SU-DHL-6 (cell line): ENCODE measurements at regions not wholly inside any gene's neighbourhood (a gene's known extent, or its start where the extent isn't known, plus 50 kb on each side); places are given as distances from the start of the nearest gene placed in this dataset.

Experiments
- EZH2phosphoT487 ChIP-seq: fragments of 200-600 bp; sonication (generic), shearing (Covaris generic); conservative IDR thresholded peaks from 2 replicates; pipeline ENCODE4 v1.6.1; 2018; ENCODE audit warnings: mild to moderate bottlenecking, antibody characterized with exemption, low read length, moderate library complexity, mixed read lengths
- TF ChIP-seq, protein P1 (sequence below): fragments of 200-600 bp; sonication (generic); IDR thresholded peaks from one replicate; pipeline ENCODE4 v1.5.1; 2017; ENCODE audit warnings: antibody characterized with exemption, mild to moderate bottlenecking, low read length, moderate library complexity; ENCODE audit not compliant: insufficient read depth, poor library complexity, severe bottlenecking

DNA sequence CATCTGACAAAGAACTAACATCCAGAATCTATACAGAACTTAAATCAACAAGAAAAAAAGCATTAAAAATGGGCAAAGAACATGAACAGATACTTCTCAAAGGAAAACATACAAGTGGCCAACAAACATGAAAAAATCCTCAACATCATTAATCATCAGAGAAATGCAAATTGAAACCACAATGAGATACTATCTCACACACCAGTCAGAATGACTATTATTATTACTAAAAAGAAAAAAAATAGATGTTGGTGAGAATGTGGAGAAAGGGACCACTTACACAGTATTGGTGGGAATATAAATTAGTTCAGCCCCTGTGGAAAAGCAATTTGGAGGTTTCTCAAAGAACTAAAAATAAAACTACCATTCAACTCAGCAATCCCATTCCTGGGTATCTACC is 89.1 kb upstream of the ADO start:
- TF ChIP-seq, protein P1, sequence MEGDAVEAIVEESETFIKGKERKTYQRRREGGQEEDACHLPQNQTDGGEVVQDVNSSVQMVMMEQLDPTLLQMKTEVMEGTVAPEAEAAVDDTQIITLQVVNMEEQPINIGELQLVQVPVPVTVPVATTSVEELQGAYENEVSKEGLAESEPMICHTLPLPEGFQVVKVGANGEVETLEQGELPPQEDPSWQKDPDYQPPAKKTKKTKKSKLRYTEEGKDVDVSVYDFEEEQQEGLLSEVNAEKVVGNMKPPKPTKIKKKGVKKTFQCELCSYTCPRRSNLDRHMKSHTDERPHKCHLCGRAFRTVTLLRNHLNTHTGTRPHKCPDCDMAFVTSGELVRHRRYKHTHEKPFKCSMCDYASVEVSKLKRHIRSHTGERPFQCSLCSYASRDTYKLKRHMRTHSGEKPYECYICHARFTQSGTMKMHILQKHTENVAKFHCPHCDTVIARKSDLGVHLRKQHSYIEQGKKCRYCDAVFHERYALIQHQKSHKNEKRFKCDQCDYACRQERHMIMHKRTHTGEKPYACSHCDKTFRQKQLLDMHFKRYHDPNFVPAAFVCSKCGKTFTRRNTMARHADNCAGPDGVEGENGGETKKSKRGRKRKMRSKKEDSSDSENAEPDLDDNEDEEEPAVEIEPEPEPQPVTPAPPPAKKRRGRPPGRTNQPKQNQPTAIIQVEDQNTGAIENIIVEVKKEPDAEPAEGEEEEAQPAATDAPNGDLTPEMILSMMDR: no peak
- no peak for TF ChIP-seq EZH2phosphoT487
